GM19395 (cell line): ENCODE measurements at regions not wholly inside any gene's neighbourhood (a gene's known extent, or its start where the extent isn't known, plus 50 kb on each side); places are given as distances from the start of the nearest gene placed in this dataset.

Source experiments
- ATAC-seq: cut with Tn5 transposase; IDR thresholded peaks from one replicate; pipeline ENCODE4 v1.9.1; 2021; ENCODE audit warnings: mild to moderate bottlenecking, moderate library complexity; ENCODE audit not compliant: unreplicated experiment

DNA sequence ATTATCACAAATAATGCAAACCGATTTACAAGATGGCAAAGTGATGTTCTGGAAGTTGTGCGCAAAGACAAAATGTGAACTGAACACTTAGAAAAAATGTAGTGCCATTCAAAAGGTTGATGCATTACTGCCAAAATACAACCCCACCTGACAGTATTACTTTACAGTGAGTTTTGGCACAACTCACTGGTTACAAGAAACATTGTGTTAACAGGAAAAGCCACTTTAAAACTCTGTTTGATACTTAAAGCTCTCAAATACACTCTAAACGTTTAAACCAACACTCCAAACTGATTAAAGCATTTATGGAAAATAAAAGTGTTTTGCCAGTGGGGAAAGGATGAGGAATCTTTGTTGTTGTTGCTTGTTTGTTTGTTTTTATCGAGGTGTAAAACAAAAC, 173.4 kb upstream of the SATB2 start:
- no peak for ATAC-seq

DNA sequence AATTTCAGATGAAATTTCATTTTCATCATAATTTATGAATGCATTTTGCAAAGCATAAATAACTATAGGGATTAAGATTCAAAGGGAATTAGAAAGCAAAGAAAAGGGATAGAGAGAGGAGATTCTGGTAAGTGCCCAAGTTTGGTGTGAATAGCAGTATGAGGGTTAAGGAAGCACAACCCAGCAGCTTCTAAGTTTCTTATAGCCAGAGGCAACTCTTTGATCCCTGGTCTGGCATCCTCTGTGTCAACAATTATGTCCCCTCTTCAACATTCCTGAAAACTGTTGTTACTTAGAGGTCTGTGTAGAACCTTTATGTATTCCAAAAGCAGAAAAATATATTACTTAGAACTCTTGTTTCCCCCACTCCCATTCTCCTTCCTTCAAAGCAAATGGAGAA, 171.6 kb upstream of the SATB2 start:
- ATAC-seq, result no peak

DNA sequence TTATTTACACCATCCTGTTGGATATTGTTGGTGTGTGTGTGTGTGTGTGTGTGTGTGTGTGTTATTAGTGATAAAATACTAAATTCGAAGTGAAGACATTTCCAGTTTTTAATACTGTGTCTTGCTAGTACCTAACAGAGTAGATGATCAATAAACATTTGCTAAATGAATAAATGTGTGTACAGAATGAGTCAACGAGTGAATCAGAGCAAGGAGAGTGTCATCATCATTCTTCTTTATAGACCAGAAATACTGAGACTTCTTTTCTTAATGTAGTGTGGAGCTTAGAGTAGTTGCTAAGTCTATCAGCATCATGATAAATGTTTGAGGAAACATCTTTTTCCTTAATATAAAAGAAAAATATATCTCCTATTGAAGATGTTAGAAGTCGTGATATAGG, 169.7 kb upstream of the SATB2 start:
- no peak for ATAC-seq

DNA sequence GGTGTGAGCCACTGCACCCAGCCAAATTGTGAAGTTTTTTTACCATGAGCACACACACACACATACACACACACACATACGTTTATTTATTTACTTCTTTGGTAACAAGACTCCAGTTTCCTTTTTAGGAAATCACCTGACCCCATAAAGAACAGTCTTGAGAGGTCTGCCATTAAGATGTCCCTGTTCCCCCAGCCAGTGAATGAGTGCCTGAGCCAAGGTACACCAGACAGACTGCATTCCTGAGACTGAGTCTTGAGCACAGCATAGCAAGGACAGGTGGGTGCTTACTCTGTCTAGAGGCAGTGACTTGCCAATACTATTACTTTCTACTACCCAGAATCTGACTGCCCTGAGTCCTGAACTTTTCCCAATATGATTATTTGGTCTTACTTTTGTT, 167.2 kb upstream of the SATB2 start:
- no peak for ATAC-seq

DNA sequence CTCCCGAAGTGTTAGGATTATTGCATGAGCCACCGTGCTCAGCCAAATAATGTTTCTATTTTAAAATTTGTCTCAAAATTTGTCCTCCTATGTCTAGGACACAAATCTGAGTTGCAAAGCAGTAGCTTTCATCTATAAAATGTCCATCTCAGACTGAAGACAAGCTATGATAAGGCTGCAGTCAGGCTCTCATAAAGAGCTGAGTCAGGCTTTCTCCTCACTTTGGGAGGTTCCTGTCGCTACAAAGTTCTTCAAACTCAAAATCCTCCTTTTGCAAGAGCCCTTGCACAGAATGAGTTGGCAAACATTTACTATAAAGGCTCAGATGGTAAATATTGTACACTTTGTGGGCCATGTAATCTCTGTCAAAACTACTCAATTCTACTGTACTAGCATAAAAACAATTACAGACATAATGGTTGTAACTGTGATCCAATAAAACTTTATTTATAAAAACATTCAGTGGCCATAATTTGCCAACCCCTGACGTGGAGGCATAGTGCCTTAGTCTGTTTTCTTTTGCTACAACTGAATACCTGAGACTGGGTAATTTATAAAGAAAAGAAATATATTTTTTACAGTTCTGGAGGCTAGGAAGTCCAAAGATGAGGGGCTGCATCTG, 154.9 kb upstream of the SATB2 start:
- no peak for ATAC-seq

DNA sequence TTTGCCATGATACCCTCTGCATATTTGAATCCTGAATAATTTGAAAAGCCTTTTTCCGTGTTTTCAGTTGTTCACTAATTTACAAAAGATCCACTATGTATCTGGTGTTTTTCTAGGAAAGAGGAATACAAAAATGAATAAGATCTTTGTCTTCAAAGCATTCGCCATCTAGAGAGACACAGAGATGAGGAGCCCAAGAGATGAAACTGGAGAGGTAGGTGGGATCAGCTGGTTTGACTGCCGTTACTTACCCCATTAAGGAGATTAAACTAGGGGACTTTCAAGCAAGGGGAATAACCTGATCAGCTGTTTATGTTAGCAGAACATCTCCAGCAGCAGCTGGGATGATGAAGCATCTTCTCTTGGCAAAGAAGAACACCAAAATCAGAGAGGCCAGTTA, 150.2 kb upstream of the SATB2 start:
- ATAC-seq, result no peak

DNA sequence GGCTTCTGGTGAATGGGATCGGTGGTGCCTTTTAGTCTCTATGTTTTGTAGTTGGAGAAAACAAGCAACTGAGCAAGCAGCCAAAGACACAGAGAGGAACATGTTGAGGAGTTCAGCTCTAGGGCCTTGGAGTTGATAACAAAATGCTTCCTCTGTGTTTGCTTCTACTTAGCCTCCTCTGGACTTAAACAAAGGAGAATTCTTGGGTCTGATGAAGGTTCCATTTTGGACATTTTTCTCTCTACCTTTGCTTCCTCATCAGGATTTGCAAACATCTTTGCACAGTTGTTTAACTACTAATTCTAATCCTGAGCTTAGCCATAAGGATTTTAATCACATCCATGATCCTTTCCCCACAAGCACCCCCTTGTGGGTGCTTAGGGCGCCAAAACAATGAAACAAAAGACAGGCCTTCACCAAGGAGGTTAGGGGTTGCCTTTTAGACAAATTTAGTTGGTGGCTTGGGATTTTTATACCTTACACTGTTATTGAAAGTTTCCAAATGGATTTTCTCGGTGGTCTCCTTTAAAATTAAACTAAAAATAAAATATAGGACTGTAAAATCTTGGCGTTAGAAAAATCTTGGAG, 148.5 kb upstream of the SATB2 start:
- ATAC-seq, result no peak

DNA sequence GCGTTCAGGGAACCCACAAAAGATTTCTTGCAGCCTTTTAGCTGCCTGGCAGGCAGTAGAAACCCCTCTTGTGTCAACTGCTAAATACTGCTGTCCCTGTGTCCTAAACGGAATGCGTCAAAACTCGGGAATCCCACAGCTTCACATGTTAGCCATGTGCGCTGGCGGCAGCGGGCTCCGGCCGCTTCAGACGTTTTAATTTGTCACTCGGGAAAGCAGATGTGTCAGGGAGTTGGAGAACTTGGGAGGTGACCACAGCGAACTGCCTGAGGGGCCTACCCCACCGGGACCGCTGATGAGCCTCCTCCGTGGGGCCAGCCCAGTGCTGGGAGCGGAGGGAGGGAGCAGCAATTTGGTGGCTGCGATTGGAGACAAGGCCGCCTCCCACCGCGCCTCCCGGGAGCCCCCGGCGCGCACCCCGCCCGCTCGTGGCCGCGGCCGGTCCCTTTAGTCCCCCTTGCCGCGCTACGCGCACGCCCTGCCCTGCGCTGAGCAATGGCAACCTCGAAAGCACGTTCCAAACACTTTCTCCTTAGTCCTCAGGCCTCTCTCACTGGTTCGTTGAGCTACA, 146.1 kb upstream of the SATB2 start:
- ATAC-seq, result no peak

DNA sequence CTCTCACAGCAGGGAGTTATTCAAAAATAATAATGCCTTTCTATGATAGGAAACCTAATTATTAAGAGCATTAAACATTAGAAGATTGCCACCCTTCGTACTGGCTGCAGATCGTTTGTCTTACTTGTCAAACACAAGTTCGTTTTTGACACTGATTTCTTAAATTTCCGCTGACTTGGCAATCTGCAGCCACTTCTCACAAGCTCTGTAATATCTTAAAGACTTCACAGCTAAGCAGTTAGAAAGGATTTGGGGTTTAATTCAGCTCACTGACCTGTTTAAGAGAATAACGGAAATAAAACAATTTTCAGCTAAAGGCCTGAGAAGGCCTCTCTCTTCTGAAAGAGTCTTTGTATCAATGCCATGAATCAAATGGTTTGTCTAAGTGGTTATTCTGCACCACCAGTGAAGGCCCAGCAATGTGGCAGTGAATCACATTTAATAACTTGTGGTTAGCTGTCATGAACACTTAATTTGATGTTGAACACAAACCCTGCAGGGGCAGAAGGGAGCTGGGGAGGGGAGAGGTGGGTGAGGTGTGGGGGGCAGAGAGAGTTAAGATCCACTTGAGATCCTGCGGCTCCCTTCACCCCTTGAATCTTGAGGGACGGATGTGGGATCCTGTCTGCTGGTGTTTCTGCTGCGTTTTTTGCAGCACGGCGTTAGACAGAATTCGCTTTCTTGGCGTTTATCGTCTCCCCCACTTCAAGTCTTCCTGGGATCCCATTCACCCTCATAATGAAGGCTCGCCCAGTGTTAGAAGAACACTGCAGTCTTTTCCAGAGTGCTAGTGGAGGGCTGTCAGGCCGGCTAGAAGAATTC, 145.4 kb upstream of the SATB2 start:
- no peak for ATAC-seq

DNA sequence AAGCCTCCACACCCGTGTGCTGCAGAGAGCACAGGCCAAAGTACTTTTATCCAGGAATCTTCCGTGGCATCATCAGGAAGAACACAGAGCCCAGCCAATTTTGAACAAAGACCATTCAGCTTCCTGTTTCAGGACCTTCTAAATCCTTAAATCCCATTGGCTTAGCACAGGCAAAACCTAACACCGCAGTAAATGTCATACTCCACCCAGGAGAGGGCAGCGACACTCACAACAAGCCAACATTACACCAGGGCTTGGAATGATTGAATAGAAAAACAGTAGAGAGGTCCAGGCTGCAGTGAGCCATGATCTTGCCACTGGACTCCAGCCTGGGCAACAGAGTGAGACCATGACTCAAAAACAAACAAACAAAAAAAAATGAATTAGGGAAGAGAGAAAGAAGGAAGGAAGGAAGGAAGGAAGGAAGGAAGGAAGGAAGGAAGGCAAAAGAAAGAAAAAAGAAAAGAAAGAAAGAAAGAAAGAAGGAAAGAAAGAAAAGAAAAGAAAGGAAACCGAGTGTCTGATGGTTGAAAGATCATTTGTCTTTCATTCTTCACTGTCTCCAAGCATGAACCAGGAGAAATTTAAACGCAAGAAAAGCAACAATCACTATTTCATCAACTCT, 144.6 kb upstream of the SATB2 start:
- ATAC-seq, result peak; percentile 68

DNA sequence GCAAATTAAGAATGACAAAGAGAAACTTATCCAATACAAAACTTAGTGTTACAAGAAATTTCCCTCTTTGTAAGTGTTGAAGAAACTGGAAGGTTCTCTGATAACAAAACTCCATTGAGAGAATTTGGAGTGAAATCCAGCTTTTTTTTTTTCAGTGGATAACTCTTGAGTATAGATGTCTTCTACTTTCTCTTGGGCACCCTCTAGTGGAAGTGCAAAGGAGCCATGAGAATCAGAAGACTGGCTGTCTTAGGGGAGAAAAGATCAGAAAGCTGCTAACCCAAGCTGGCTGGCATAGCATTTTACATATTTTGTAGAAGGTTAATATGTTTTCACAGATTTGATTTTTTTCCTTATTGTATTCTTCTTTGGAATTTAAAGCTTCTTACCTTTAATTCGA, 138.8 kb upstream of the SATB2 start:
- ATAC-seq, result no peak

DNA sequence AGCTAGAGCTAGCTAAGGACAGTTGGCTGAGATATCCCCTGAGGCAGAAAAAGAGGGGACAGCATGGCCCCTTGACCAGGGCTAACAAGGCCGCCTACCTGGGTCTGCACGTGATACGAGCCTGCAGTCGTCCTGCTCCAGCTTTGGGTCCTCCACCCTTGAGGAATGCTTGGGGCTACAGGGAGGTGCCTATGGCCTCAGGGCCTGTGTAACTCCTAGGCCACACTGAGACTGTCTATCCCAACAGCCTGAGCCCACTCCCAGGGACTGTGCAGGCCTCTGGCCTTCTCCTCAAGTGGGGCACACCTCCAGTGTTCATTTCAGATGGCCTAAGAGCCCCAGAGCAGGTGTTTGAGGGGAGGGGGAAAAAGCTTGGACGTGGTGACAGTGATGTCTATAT, 136.7 kb upstream of the SATB2 start:
- no peak for ATAC-seq

DNA sequence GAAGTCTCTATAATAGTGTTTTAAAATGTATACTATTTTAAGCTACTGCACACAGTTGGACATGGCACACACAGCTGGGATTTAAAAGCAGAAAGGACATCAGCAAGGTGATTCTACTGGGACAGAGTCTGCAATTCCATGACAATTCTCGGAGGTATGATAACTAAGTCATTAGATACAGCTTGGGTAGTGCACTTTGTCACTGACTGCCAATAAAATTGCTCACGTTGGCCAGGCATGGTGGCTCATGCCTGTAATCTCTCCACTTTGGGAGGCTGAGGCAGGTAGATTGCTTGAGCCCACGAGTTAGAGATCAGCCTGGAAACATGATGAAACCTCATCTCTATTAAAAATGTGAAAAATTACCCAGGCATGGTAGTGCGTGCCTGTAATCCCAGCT, 134.1 kb upstream of the SATB2 start:
- ATAC-seq, result no peak

DNA sequence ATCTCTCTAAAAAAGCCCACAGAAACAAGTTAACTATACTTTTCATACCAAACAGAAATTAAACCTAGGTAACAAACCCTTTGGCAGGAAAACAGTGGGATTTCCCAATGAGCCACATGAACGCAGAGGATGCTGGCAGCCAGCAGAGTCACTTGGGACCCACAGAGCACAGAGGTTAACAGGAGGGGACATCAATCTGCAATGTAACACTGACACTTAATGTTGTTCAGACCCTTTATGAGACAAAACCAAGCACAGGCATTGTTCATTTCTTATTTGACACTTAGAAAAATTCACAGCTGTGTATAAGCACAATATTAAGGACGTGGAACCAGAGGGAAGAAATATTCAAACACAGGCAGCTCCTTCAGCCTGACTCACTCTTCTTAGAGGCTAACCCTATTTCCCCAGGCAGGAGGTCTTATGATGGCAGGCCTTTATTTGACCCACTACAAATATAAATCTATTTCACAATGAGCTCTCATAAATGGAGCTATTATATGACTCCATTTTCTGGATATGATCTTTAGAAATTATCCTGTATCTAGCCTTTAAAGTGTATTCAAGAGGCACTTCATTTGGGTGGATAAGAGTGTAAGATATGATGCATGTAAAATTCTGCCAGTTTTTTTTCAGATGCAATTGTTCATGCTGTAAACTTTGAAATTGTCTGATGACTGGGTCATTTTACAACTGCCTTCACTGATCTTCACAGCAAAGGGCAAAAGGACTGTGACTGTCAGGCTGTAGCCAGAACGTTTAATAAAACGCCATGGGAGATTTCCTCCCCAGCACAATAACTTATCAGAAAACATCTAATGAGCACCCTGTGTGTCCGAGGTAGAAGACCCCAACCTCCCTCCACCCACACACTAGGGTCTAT, 132.8 kb upstream of the SATB2 start:
- no peak for ATAC-seq

DNA sequence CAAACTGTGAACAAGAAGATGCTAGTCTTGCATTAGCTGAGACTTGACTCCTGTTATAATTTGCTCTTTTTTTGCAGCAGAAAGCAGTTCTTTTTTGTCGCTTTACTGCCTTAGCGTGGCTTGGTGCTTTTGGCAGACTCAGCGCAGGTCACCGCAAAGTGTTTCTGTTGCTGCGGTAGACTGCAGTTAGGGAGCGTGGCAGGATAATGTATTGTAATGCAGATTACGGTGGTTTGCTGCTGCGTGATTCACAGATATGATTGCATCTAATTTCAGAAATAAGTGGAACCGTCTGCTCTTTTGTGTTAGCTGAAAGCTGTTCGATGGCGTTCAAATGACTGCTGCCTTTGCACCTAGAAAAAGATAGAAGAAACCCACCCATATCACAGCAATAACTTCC, 131.6 kb upstream of the SATB2 start:
- ATAC-seq, result no peak

DNA sequence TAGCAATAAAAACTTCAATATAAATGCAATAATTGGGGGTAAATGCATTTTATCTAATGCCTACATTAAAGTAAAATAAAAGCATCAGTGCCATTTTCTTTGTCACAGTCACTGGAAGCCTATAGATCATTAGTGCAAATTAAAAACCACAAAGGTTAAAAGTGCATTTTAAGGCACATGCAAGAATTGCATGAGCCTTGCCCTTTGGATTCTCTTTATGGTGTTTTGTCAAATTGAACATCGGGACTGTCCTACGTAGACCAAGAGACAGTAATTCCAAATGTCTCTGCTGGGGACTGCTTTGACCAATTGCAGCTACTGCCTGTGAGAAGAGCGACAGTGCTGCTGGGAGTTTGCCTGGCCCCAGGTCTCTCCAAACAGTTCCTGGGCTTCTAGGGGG, 130.3 kb upstream of the SATB2 start:
- ATAC-seq, result no peak

DNA sequence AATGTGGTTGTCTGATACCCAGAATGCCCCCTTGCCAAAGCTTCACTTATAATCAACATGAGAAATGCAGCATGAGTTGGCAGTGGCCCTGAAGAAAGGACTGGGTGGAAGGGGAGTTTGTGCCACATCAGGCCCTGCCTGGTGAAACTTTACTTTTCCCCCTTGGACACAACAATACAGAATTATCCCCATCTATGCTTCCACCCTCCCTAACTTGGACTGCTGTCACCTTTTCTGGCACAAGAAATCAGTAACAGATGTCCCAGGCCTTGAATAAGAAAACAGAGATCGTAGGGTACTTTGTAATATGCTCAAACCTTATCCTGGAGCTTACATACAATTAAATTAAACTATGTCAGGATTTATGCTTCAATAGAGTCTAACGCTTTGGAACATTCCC, 128.9 kb upstream of the SATB2 start:
- no peak for ATAC-seq

DNA sequence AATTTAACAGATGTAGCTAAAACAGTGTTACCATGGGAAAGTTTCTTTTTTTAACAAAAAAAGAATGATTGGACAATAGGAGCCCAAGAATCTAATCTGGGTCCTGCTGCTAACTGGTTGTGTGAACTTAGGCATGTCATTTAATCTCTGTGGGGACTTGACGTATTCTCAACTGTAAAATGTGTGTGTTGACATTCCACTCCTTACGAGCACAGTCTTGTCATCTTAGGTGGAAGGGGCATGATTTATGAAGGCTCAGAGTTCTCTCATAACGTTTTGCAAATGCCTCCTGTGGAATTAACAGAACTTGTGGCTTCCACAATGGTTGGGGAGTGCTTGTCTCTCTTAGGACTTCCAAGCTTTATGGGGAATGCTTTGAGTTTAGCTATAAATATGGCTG, 125.9 kb upstream of the SATB2 start:
- ATAC-seq, result no peak

DNA sequence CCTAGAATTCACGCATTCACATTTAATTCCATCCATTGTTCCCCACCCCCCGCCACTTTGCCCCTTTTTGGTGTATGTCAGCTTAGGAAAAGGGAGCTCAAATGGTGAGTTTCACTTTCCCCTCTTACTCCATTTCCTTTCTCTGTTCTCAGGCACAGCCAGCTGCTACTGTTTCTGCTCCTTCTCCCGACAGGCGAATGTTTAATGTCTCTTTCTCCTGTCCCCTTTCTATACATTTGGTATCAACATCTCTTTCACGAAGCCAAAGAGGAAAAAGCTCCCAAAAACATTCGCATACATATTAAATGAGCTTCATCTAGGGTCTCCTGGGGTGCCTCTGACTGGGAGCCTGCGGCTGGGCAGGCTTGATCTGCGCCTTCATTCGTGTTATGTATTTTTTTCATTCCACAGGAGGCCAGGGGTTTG, 124.2 kb upstream of the SATB2 start:
- no peak for ATAC-seq

DNA sequence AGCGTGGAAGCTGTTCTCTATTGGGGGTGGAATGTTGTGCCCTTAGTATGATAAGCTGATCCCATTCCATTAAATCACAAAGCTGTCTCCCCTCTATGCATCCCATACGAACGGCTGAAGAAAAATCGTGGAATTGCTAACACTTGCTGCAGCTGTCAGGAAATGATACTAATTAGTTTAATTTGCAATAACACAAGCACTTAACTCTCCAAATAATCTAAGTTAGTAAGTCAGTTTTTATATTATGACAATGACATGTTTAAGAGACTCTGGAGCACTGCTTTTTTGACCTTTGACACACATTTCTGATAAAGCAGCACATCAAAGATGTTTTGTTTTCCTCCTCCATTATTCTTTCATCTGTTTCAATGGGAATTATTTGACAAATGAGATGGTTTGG, 123.7 kb upstream of the SATB2 start:
- no peak for ATAC-seq

DNA sequence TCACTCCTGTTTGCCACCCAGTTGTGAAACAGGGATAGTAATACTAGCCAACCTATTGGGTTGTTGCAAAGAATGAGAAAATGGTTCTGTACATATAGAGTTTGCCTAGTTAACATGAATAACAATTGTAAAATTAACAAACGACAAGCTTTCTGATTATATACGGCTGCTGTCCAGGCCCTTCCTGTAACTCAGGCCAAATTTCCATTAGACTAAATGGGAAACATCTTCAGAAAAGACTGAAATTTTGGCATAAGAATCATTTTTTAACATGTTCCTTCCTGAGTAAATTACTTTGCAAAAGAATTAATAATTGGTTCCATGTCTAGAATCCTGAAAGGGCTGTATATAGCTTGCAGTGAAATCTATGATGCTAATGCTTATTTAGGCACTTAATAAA, 117.7 kb upstream of the SATB2 start:
- ATAC-seq, result no peak
